HCT116 (cell line): ENCODE measurements at regions not wholly inside any gene's neighbourhood (a gene's known extent, or its start where the extent isn't known, plus 50 kb on each side); places are given as distances from the start of the nearest gene placed in this dataset.

Source experiments
- CEBPB ChIP-seq: IDR thresholded peaks from 2 replicates; pipeline ENCODE4 v1.6.1; 2012; ENCODE audit warnings: low read depth
- EZH2 ChIP-seq: fragments of 200-600 bp; sonication (generic); IDR thresholded peaks from 2 replicates; pipeline ENCODE4 v1.6.1; 2017; ENCODE audit warnings: antibody characterized with exemption, mixed run types
- FOSL1 ChIP-seq: IDR thresholded peaks from 2 replicates; pipeline ENCODE4 v1.6.1; 2012; ENCODE audit warnings: low read depth
- POLR2A ChIP-seq: IDR thresholded peaks from 2 replicates; pipeline ENCODE4 v1.7.0; 2011; ENCODE audit warnings: borderline replicate concordance; ENCODE audit not compliant: insufficient read depth, insufficient read length; ENCODE audit errors: extremely low read depth
- POLR2AphosphoS5 ChIP-seq: IDR thresholded peaks from 2 replicates; pipeline ENCODE4 v1.6.1; 2011; ENCODE audit warnings: mild to moderate bottlenecking, low read depth, low read length, moderate library complexity
- RAD21 ChIP-seq: IDR thresholded peaks from 2 replicates; pipeline ENCODE4 v1.6.1; 2012; ENCODE audit warnings: low read depth, mild to moderate bottlenecking
- SP1 ChIP-seq: IDR thresholded peaks from 2 replicates; pipeline ENCODE4 v1.6.1; 2012; ENCODE audit warnings: low read depth
- SRF ChIP-seq: IDR thresholded peaks from 2 replicates; pipeline ENCODE4 v1.6.1; 2012; ENCODE audit warnings: low read depth
- TF ChIP-seq, protein P1 (sequence below): IDR thresholded peaks from 2 replicates; pipeline ENCODE4 v1.6.1; 2012; ENCODE audit warnings: low read depth
- TF ChIP-seq, protein P2 (sequence below), 3 experiments: fragments of 200-600 bp in 1 of 3; sonication (generic) in 1 of 3; IDR thresholded peaks in 2 of 3; conservative IDR thresholded peaks in 1 of 3; 2 replicates each; pipeline ENCODE4 v1.5.1; 2012 to 2017; ENCODE audit warnings: low read depth in 2 of 3, low read length in 2 of 3, antibody characterized with exemption in 1 of 3, borderline replicate concordance in 1 of 3, control low read depth in 1 of 3, mild to moderate bottlenecking in 1 of 3, mixed read lengths in 1 of 3, mixed run types in 1 of 3, moderate library complexity in 1 of 3; ENCODE audit not compliant: insufficient read depth in 1 of 3
- TF ChIP-seq, protein P3 (sequence below): IDR thresholded peaks from 2 replicates; pipeline ENCODE4 v1.6.1; 2012

DNA sequence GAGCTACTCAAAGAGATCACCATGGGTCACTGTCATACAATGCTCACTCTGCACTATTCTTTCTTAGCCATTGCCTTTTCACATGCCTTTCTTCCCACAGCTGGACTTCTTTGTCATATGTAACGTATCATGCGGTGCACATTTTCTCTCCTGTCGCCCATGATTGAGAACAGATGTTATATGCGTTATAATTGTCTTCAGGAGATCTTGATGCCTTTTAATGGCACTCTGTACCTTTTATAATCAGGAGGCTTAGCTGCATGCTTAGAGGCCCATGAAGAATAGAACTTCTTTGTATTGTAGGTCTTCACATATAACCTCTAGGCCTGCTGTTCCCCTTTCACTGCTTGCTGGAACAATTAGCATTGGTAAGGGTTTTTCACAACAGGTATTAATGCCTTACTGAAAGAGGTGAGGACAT, 436.1 kb downstream of the CDH10 start:
- TF ChIP-seq CEBPB = no peak
- TF ChIP-seq EZH2 = no peak
- no peak for TF ChIP-seq POLR2A
- TF ChIP-seq, protein P1, sequence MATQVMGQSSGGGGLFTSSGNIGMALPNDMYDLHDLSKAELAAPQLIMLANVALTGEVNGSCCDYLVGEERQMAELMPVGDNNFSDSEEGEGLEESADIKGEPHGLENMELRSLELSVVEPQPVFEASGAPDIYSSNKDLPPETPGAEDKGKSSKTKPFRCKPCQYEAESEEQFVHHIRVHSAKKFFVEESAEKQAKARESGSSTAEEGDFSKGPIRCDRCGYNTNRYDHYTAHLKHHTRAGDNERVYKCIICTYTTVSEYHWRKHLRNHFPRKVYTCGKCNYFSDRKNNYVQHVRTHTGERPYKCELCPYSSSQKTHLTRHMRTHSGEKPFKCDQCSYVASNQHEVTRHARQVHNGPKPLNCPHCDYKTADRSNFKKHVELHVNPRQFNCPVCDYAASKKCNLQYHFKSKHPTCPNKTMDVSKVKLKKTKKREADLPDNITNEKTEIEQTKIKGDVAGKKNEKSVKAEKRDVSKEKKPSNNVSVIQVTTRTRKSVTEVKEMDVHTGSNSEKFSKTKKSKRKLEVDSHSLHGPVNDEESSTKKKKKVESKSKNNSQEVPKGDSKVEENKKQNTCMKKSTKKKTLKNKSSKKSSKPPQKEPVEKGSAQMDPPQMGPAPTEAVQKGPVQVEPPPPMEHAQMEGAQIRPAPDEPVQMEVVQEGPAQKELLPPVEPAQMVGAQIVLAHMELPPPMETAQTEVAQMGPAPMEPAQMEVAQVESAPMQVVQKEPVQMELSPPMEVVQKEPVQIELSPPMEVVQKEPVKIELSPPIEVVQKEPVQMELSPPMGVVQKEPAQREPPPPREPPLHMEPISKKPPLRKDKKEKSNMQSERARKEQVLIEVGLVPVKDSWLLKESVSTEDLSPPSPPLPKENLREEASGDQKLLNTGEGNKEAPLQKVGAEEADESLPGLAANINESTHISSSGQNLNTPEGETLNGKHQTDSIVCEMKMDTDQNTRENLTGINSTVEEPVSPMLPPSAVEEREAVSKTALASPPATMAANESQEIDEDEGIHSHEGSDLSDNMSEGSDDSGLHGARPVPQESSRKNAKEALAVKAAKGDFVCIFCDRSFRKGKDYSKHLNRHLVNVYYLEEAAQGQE = no peak
- TF ChIP-seq, protein P2, sequence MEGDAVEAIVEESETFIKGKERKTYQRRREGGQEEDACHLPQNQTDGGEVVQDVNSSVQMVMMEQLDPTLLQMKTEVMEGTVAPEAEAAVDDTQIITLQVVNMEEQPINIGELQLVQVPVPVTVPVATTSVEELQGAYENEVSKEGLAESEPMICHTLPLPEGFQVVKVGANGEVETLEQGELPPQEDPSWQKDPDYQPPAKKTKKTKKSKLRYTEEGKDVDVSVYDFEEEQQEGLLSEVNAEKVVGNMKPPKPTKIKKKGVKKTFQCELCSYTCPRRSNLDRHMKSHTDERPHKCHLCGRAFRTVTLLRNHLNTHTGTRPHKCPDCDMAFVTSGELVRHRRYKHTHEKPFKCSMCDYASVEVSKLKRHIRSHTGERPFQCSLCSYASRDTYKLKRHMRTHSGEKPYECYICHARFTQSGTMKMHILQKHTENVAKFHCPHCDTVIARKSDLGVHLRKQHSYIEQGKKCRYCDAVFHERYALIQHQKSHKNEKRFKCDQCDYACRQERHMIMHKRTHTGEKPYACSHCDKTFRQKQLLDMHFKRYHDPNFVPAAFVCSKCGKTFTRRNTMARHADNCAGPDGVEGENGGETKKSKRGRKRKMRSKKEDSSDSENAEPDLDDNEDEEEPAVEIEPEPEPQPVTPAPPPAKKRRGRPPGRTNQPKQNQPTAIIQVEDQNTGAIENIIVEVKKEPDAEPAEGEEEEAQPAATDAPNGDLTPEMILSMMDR (IDR thresholded peaks at IDR 0.05 in 2 of 3, conservative IDR thresholded peaks at IDR 0.05 in 1 of 3; ENCODE audit: borderline replicate concordance in 1 of 3, insufficient read depth in 1 of 3, low read depth in 2 of 3, low read length in 2 of 3) = no peak
- TF ChIP-seq RAD21 = no peak
- no peak for TF ChIP-seq SP1
- TF ChIP-seq SRF = no peak
- TF ChIP-seq FOSL1 = no peak
- TF ChIP-seq, protein P3, sequence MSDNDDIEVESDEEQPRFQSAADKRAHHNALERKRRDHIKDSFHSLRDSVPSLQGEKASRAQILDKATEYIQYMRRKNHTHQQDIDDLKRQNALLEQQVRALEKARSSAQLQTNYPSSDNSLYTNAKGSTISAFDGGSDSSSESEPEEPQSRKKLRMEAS = no peak
- no peak for TF ChIP-seq POLR2AphosphoS5
